ENCODE measurements at regions not wholly inside any gene's neighbourhood (a gene's known extent, or its start where the extent isn't known, plus 50 kb on each side); places are given as distances from the start of the nearest gene placed in this dataset.

DNA sequence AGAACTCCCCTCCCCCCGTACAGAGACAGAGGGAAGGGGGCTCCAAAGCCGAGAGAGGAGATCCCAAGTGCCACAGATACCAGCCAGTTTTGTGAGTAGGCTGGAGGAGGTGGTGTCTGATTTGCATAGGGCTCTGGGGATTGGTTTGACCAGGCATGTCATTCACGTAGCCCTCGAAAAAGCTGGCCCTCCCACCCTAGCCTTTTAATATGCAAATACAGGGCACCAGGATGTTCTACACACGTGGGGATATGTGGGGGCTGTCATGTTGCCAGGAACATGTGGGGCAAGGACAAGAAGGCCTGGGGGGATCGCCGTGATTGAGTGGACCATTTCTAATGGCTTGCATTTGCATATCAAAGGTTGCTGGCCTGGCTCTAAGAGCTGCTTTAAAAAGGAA lies 272.9 kb downstream of the PPP1R2C start:
- DNase-seq, result no peak

- DNase-seq, result no peak
These were observed 278.3 kb downstream of the PPP1R2C start for GRCh38 chrX:42499620-42500019.

DNA sequence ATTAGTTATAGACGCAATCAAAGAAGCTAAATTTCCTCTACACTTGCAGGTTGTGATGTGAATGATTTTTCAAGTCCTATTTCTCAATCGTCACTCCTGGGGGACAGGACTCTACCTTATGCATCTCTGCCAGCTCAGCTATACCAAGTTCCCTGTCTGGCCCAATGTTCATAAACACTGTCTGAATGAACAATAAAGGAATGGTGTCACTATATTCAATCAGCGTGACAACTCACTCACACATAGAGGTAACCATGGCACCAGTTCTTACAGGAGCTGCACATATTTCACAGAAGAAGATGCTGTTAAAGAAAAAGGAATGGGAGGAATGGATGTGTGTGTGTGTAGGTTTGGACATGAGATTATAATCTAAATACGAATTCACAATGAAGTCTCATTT lies 280.6 kb downstream of the PPP1R2C start:
- DNase-seq, result no peak

- no peak for DNase-seq
These were observed 281.7 kb downstream of the PPP1R2C start for GRCh38 chrX:42496239-42496638.

DNA sequence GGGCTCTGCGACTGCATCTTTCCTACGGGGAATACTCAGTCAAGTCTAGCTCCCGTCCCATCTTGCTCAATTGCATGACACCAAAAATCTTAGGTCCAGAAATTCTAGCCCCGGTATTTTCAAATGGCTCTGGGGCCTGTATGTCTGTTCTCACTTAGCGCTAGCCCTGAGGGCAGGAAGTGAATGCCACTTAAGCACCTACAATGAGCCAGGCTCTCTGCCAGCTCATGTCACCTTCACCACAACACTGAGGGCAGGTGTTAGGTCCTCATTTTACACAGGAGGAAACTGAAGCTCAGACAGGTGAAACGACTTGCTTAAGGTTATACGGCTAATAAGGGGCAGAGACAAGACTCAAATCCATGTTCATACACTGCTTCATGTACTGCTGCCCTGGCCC lies 282.8 kb downstream of the PPP1R2C start:
- peak; percentile 19 for DNase-seq

GRCh38 chrX:42491137-42491907 lies 286.6 kb downstream of the PPP1R2C start:
- no peak for DNase-seq

DNA sequence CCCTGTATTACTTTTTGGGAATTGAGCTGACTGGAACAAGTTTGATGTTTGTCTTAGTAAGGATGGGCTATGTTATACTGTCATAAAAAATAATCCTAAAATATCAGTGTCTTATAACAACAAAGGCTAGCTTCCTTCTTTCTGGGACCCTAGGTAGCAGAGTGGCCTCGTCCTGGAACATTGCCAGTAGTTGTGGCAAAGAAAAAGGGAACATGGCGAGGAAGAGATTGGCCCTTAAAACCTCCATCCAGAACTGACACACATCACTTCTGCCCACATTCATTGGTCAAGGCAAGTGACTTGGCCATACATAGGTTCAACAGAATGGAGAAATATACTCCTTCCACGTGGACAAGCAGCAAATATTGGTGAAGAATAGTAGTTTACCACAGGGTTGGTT lies 287.9 kb downstream of the PPP1R2C start:
- no peak for DNase-seq

DNA sequence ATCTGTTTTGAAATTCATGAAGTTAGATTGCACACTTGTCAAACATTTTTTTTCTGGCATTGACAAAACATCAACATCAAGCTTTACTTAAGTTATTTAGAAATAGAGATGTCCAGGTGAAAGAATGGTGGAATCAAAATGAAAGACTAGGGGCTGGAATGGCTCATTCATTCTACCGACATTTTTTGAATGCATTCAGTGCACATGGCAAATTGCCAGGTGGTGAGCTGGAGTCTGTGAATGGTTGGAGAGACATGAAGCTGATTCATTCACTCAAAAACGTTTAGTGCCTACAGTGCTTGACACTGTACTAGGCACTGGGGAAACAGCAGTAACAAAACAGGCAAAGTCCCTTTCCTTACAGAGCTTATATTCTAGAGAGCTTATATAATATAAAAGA lies 292.4 kb downstream of the PPP1R2C start:
- no peak for DNase-seq

DNA sequence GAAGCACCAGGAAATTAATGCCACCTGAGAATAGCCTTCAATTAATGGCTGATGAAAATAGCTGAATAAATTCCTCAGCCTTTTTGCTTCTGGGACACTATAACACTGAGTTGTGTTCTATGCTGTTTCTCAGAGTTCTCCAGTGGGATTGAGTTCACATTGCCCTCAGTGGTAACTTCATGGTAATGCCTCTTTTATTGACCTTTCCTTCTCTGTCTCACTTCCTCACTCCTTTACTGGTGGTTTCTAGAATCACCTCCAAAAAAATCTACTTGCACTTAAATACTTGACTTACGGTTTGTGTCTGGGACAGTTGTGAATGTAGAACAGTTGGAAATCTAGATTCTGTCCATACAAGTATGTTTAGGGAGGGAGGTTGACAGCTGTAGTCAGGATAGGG lies 293.7 kb downstream of the PPP1R2C start:
- no peak for DNase-seq

GRCh38 chrX:42477396-42477795 lies 300.6 kb downstream of the PPP1R2C start:
- DNase-seq, result no peak

DNA sequence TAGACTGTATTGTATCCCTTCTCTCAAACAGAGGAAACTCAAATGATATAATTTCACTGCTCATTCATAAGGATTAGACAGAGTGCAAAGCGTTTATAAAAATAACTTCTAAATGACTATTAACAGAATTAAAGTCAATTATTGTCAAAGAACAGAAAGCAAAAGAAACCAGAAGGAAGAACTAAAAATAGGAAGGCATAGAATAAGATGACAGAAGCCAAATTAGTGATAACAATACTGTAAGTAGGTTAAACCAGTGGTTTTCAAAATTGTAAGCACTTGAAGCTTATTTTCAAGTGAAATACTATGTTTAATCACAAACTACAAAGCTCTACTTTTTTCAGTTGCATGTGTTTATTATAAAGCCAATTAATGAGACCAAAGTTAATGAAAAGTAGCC lies 305.2 kb downstream of the PPP1R2C start:
- DNase-seq, result no peak

- DNase-seq, result peak; percentile 7
These were observed 311.5 kb downstream of the PPP1R2C start for GRCh38 chrX:42466332-42467046.

GRCh38 chrX:42465821-42466220 lies 312.1 kb downstream of the PPP1R2C start:
- no peak for DNase-seq

GRCh38 chrX:42463706-42464490 lies 314.1 kb downstream of the PPP1R2C start:
- peak; percentile 79 for DNase-seq

DNA sequence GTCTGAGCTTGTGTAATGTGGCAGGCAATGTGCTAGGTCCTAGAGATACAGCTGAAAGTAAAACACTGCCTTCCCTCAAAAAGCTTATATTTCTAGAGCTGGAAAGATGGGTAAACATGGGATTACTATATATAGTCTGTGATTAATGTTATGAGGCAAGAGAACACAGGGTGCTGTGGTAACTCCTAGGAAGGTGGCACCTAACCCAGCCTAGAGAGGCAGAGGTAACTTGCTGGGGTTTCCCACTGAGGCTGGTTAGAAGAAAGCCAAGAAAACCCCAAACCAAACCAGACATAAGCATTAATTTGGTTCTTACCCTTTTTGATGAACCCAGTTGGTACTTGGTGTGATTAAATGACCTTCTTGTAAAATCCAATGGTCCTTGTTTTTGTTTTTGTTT lies 315.0 kb downstream of the PPP1R2C start:
- DNase-seq, result no peak

DNA sequence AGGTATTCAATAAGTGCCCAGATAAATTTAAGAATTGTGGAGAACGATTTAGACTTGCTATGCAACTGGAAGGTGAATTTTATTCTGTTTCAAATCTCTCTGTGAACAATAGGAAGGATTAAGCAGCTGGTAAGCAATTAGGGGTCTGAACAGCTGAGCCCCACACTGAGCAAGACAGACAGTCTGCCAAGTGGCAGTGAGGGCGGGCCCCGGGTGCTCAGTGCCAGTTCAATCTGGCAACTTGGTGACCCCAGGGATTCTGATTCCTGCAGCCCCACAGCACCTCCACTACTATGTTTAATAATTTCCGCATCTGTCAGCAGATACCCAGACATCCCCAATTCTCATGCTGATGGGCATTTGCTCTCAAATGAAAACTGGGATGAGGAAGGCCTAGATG lies 317.3 kb downstream of the PPP1R2C start:
- DNase-seq, result peak; percentile 76

GRCh38 chrX:42459735-42460134 lies 318.2 kb downstream of the PPP1R2C start:
- DNase-seq, result peak; percentile 1

- no peak for DNase-seq
These were observed 321.7 kb downstream of the PPP1R2C start for GRCh38 chrX:42456176-42456700.

DNA sequence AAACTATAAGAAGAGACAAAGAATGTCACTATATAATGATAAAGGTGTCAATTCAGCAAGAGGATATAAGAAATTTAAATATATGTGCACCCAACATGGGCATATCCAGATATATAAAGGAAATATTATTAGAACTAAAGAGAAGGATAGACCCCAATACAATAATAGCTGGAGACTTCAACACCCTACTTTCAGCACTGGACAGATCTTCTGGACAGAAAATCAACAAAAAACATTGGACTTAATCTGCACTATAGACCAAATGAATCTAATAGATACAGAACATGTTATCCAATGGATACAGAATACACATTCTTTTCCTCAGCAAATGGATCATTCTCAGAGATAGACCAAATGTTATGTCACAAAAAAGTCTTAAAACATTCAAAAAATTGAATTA lies 327.7 kb downstream of the PPP1R2C start:
- DNase-seq, result no peak

GRCh38 chrX:42443267-42443666 lies 334.7 kb downstream of the PPP1R2C start:
- DNase-seq, result no peak

DNA sequence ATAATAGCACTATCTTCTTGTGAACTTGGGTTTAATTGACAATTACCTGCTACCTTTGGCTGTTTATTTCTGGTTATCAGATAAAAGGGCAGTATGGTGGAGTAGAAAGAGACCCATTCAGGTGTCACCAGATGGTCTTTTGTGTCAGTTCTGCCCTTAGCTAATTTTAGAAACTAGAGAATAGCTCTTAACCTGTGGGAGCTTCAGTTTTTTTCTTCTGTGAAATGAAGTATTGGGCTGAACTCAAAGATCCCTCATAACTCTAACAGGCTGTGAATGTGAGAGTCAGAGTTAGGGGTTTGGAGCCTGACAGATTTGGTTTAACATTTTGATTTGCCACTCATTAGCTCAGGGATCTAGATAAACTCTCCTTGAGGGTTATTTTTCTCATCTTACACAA lies 335.2 kb downstream of the PPP1R2C start:
- peak; percentile 43 for DNase-seq

DNA sequence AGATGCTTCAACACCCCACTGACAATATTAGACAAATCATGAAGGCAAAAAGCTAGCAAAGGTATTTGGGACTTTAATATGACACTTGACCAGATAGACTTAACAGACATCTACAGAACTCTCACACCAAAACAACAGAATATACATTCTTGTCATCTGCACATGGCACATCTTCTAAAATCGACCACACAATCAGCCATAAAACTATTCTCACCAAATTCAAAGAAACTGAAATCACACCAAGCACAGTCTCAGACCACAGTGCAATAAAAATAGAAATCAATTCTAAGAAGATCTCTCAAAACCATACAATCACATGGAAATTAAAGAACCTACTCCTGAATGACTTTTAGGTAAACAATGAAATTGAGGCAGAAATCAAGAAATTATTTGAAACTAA lies 340.8 kb downstream of the PPP1R2C start:
- no peak for DNase-seq

DNA sequence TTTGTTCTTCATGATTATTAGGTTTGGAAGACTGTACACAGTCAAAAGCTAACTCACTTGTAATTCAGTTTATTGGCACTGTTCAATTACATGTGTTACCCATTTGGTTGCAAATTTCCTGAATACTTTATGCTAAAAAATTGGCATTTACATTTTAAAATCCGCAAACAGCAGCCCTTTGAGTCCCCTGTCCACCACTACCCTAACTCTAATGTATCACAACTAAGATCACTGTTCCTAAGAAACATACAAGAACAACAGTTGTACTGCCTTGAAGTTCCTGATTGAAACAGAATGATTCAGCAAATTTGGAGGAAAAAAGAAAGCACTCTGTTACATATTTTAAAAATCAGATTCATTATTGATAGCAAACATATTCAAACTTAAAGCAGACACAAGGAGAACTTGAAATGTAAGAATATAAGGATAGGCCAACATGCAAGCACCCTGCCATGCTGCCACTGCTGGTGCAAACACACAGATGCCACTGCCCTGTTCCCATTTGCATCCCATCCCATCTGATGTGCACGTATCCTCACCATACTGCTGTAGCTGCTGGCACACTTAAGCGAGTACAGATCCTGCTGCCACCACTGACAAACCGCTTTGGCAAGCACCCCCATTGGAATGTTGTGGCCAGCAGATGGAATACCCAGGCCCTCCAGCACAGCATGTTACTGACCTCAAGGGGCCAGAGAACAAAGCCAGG lies 343.4 kb downstream of the PPP1R2C start:
- DNase-seq, result no peak
